B cell (primary cell): ENCODE measurements at regions not wholly inside any gene's neighbourhood (a gene's known extent, or its start where the extent isn't known, plus 50 kb on each side); places are given as distances from the start of the nearest gene placed in this dataset.

ENCODE experiments used
- ATAC-seq: fragments of 200-7000 bp; cut with Tn5 transposase; one replicate; pipeline ENCODE4 v1.10.0; 2021; ENCODE audit warnings: low read depth, mild to moderate bottlenecking, moderate number of reproducible peaks, moderate library complexity
- CTCF ChIA-PET: fragments of 350-600 bp; sonication (Branson Sonifier 250); formaldehyde crosslinking; loops from one replicate; lab custom pipeline; 2021; ENCODE audit warnings: antibody characterized with exemption, inconsistent platforms; lab: Charles Lee
- POLR2A ChIA-PET: fragments of 350-600 bp; sonication (Branson Sonifier 250); formaldehyde crosslinking; loops from one replicate; lab custom pipeline; 2021; ENCODE audit warnings: antibody characterized with exemption; lab: Charles Lee
- DNase-seq: peaks from one replicate; pipeline ENCODE4 v3.0.0; 2013
- H2AFZ ChIP-seq: 2 replicates; pipeline ENCODE4 v1.6.1; 2012; ENCODE audit warnings: mild to moderate bottlenecking, low read depth, low read length; ENCODE audit not compliant: insufficient read depth, poor library complexity, severe bottlenecking
- H3K27ac ChIP-seq, 2 donors: 1 replicate in 1 of 2; 2 replicates in 1 of 2; pipeline ENCODE4 v1.5.1; 2012 to 2013; ENCODE audit warnings: low read length in 2 of 2, mild to moderate bottlenecking in 2 of 2, moderate library complexity in 1 of 2
- H3K27me3 ChIP-seq, 4 experiments: fragments of 200-600 bp in 1 of 4; sonication (generic) in 1 of 4; replicated peaks in 1 of 4; 1 replicate in 2 of 4; 2 replicates in 2 of 4; pipeline versions ENCODE4 v1.6.1 to v1.7.0; 2013 to 2016; ENCODE audit warnings: low read length in 3 of 4, mild to moderate bottlenecking in 2 of 4, mixed read lengths in 1 of 4, moderate library complexity in 1 of 4; ENCODE audit not compliant: insufficient read depth in 4 of 4, control insufficient read depth in 3 of 4; ENCODE audit errors: control extremely low read depth in 1 of 4
- H3K36me3 ChIP-seq, 2 experiments: replicated peaks in 1 of 2; 1 replicate in 1 of 2; 2 replicates in 1 of 2; pipeline versions ENCODE4 v1.6.1 to v1.7.1; 2013; ENCODE audit warnings: low read length in 1 of 2; ENCODE audit not compliant: insufficient read depth in 2 of 2, control insufficient read depth in 1 of 2; ENCODE audit errors: control extremely low read depth in 1 of 2, extremely low read depth in 1 of 2
- H3K4me1 ChIP-seq, 2 donors: fragments of 200-600 bp in 1 of 2; sonication (generic) in 1 of 2; 1 replicate in 1 of 2; 2 replicates in 1 of 2; pipeline versions ENCODE4 v1.5.1 to v1.6.1; 2013 to 2017; ENCODE audit warnings: low read length in 2 of 2; ENCODE audit not compliant: control insufficient read depth in 2 of 2, insufficient read depth in 2 of 2
- H3K4me2 ChIP-seq: replicated peaks from 2 replicates; pipeline ENCODE3; 2012; ENCODE audit warnings: mild to moderate bottlenecking, low read depth, low read length; ENCODE audit not compliant: poor library complexity, severe bottlenecking
- H3K4me3 ChIP-seq, 5 experiments: fragments of 200-600 bp in 1 of 5; sonication (generic) in 1 of 5; 1 replicate in 3 of 5; 2 replicates in 2 of 5; pipeline versions ENCODE4 v1.5.1 to v1.7.0; 2011 to 2016; ENCODE audit warnings: low read length in 4 of 5, mild to moderate bottlenecking in 4 of 5, low read depth in 2 of 5, control low read depth in 1 of 5, moderate library complexity in 1 of 5; ENCODE audit not compliant: insufficient read depth in 1 of 5; ENCODE audit errors: control extremely low read depth in 1 of 5, extremely low read depth in 1 of 5
- H3K79me2 ChIP-seq: fragments of 200-600 bp; sonication (generic); one replicate; pipeline ENCODE4 v1.6.0; 2016; ENCODE audit warnings: low read length; ENCODE audit not compliant: control insufficient read depth, insufficient read depth
- H3K9ac ChIP-seq: fragments of 200-600 bp; sonication (generic); 2 replicates; pipeline ENCODE4 v1.6.1; 2017; ENCODE audit warnings: mild to moderate bottlenecking, low read length, moderate library complexity
- H3K9me3 ChIP-seq, 3 donors: one replicate each; pipeline versions ENCODE4 v1.6.1 to v1.7.1; 2013; ENCODE audit warnings: low read length in 2 of 3; ENCODE audit not compliant: control insufficient read depth in 2 of 3, insufficient read depth in 1 of 3; ENCODE audit errors: control extremely low read depth in 1 of 3
- H4K20me1 ChIP-seq: 2 replicates; pipeline ENCODE4 v1.6.0; 2012; ENCODE audit warnings: mild to moderate bottlenecking, low read length; ENCODE audit not compliant: insufficient read depth, control insufficient read depth, poor library complexity, severe bottlenecking
- H3K27ac Mint-ChIP-seq: one replicate; pipeline ENCODE4 v1.8.0; 2021; ENCODE audit warnings: mixed read lengths
- H3K27me3 Mint-ChIP-seq: one replicate; pipeline ENCODE4 v1.8.0; 2021; ENCODE audit warnings: mixed read lengths
- H3K4me1 Mint-ChIP-seq: one replicate; pipeline ENCODE4 v1.8.0; 2021; ENCODE audit warnings: mixed read lengths
- H3K4me3 Mint-ChIP-seq: one replicate; pipeline ENCODE4 v1.8.0; 2021; ENCODE audit warnings: mixed read lengths
- H3K9me3 Mint-ChIP-seq: one replicate; pipeline ENCODE4 v1.8.0; 2022; ENCODE audit warnings: mixed read lengths; ENCODE audit not compliant: insufficient read depth
- EZH2 ChIP-seq: IDR thresholded peaks from 2 replicates; pipeline ENCODE4 v1.6.1; 2012; ENCODE audit warnings: borderline replicate concordance, low read depth, mild to moderate bottlenecking, moderate library complexity, low read length; ENCODE audit not compliant: insufficient read depth, poor library complexity, severe bottlenecking
- WGBS: methylation state at CpG from one replicate; pipeline ENCODE4 v1.1.5; 2013; ENCODE audit warnings: missing lambda C conversion rate; ENCODE audit not compliant: insufficient coverage; 5-methylcytosine and 5-hydroxymethylcytosine counted together
- intact Hi-C: fragments of 100-400 bp; cut with micrococcal nuclease; formaldehyde crosslinking; loops from one replicate; pipeline ENCODE4 v1.10.0; 2022
- TF ChIP-seq, protein P1 (sequence below): fragments of 200-600 bp; IDR thresholded peaks from one replicate; pipeline ENCODE4 v1.8.0; 2022; ENCODE audit warnings: antibody characterized with exemption, mild to moderate bottlenecking

DNA sequence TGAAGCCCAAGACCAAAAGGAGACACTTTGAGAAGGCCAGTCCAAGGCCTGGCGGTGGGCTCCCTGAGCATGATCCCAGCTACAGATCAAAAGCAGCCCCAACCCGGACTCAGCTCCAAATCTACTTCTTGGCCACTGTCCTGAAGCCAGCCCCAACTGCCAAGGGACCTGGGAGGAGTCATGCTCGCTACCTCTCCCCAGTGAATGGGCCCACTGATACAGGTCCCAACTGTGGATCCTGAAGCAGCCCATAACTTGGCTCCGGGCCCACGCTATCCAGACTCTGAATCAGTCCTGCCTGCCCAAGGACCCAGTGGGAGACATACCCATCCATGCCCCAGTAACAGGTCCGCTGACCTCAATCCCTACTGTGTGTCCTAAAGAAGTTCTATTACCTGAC is 1545.3 kb upstream of the C9orf72 start:
- H3K4me3 Mint-ChIP-seq = no peak overlapping the region
- peaks cover 3% of the 10 kb centered on the region for H3K9me3 Mint-ChIP-seq
- H3K27ac ChIP-seq = no peak overlapping the region
- no peak overlapping the region for H3K4me2 ChIP-seq
- no peaks in the 10 kb centered on the region for H3K36me3 ChIP-seq
- DNase-seq (no peak), ATAC-seq (no peak)
- TF ChIP-seq, protein P1, sequence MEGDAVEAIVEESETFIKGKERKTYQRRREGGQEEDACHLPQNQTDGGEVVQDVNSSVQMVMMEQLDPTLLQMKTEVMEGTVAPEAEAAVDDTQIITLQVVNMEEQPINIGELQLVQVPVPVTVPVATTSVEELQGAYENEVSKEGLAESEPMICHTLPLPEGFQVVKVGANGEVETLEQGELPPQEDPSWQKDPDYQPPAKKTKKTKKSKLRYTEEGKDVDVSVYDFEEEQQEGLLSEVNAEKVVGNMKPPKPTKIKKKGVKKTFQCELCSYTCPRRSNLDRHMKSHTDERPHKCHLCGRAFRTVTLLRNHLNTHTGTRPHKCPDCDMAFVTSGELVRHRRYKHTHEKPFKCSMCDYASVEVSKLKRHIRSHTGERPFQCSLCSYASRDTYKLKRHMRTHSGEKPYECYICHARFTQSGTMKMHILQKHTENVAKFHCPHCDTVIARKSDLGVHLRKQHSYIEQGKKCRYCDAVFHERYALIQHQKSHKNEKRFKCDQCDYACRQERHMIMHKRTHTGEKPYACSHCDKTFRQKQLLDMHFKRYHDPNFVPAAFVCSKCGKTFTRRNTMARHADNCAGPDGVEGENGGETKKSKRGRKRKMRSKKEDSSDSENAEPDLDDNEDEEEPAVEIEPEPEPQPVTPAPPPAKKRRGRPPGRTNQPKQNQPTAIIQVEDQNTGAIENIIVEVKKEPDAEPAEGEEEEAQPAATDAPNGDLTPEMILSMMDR = no peak
- TF ChIP-seq EZH2 = no peak
- H3K27me3 ChIP-seq = no peaks in the 10 kb centered on the region
- POLR2A ChIA-PET = no interaction called here
- CTCF ChIA-PET = no interaction called here
- H3K4me3 ChIP-seq = no peak overlapping the region
- no peak overlapping the region for H2AFZ ChIP-seq
- H3K27me3 Mint-ChIP-seq = no peaks in the 10 kb centered on the region
- no peak overlapping the region for H3K27ac Mint-ChIP-seq
- H3K9me3 ChIP-seq = peaks cover 0 to 6% (median 0%) of the 10 kb centered on the region in 3 donors
- H4K20me1 ChIP-seq = no peaks in the 10 kb centered on the region
- H3K79me2 ChIP-seq = no peaks in the 10 kb centered on the region
- 60% methylated on average over 6 of the region's 6 CpGs for WGBS
- H3K9ac ChIP-seq = no peak overlapping the region
- H3K4me1 Mint-ChIP-seq = no peaks in the 10 kb centered on the region
- no peaks in the 10 kb centered on the region for H3K4me1 ChIP-seq
- intact Hi-C loops = no loop called here

DNA sequence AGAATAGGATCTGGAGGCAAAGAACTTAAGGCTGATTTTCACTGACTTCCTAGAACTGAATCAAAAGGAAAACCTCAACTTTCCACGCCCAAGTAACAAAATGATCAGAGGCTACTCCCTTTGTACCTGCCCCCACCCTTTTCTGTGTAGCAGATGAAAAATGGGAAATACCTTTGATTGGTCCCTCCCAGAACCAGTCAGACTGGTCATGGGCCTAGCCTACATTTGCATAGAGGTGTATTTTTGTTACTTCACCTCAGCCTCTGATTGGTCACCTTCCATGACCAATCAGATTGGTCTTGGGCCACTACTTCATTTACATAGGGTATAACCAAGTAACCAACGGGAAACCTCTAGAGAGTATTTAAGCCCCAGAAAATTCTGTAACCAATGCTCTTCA is 1553.5 kb upstream of the C9orf72 start:
- intact Hi-C loops = no loop called here
- CTCF ChIA-PET = no interaction called here
- no peaks in the 10 kb centered on the region for H3K9me3 ChIP-seq
- no peaks in the 10 kb centered on the region for H3K4me1 ChIP-seq
- H3K4me3 ChIP-seq = no peak overlapping the region
- WGBS = 67% methylated on average over 1 of the region's 2 CpGs
- no peaks in the 10 kb centered on the region for H3K27me3 Mint-ChIP-seq
- H3K4me1 Mint-ChIP-seq = no peaks in the 10 kb centered on the region
- no peak for TF ChIP-seq EZH2
- TF ChIP-seq, protein P1 = no peak
- no peak overlapping the region for H3K9ac ChIP-seq
- no peaks in the 10 kb centered on the region for H3K36me3 ChIP-seq
- H3K27me3 ChIP-seq = no peaks in the 10 kb centered on the region
- no peak for ATAC-seq
- no peak overlapping the region for H3K27ac Mint-ChIP-seq
- H2AFZ ChIP-seq = no peak overlapping the region
- H3K4me2 ChIP-seq = no peak overlapping the region
- H3K4me3 Mint-ChIP-seq = no peak overlapping the region
- no peak for DNase-seq
- H3K27ac ChIP-seq = no peak overlapping the region
- POLR2A ChIA-PET = no interaction called here
- H4K20me1 ChIP-seq = no peaks in the 10 kb centered on the region
- peaks cover 24% of the 10 kb centered on the region for H3K9me3 Mint-ChIP-seq
- H3K79me2 ChIP-seq = no peaks in the 10 kb centered on the region
